OCI-LY1 (cell line): ENCODE measurements at regions not wholly inside any gene's neighbourhood (a gene's known extent, or its start where the extent isn't known, plus 50 kb on each side); places are given as distances from the start of the nearest gene placed in this dataset.

Source experiments
- EZH2 ChIP-seq: fragments of 200-600 bp; sonication (generic), shearing (Covaris generic); IDR thresholded peaks from 2 replicates; pipeline ENCODE4 v1.8.0; 2017; ENCODE audit warnings: borderline replicate concordance, mixed run types, mild to moderate bottlenecking, antibody characterized with exemption, low read length, moderate library complexity, mixed read lengths
- TF ChIP-seq, protein P1 (sequence below): fragments of 200-600 bp; sonication (generic), shearing (Covaris generic); IDR thresholded peaks from 2 replicates; pipeline ENCODE4 v1.5.1; 2017; ENCODE audit warnings: mild to moderate bottlenecking, antibody characterized with exemption, low read length, moderate library complexity, mixed read lengths

DNA sequence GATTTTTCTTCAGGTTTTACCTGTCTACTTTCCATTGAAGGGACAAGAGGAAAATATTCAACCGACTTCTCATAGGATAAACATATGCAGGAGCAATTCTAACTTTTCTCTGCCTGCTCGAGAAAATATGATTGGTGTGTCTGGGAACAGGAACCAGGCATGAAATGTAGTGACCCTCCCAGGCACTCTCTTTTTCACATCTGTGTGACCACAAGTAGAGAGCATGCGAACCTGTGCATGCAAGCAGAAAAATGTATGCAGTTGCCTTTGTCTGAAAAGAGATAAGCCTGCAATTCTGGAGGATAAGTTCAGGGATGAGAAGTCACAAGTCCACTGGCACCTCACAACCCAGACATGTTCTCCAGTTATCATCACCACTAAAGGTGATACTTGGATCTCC is 583.5 kb upstream of the FAT3 start:
- TF ChIP-seq, protein P1, sequence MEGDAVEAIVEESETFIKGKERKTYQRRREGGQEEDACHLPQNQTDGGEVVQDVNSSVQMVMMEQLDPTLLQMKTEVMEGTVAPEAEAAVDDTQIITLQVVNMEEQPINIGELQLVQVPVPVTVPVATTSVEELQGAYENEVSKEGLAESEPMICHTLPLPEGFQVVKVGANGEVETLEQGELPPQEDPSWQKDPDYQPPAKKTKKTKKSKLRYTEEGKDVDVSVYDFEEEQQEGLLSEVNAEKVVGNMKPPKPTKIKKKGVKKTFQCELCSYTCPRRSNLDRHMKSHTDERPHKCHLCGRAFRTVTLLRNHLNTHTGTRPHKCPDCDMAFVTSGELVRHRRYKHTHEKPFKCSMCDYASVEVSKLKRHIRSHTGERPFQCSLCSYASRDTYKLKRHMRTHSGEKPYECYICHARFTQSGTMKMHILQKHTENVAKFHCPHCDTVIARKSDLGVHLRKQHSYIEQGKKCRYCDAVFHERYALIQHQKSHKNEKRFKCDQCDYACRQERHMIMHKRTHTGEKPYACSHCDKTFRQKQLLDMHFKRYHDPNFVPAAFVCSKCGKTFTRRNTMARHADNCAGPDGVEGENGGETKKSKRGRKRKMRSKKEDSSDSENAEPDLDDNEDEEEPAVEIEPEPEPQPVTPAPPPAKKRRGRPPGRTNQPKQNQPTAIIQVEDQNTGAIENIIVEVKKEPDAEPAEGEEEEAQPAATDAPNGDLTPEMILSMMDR: no peak
- TF ChIP-seq EZH2: no peak
